GM23338 (cell line): ENCODE measurements at regions not wholly inside any gene's neighbourhood (a gene's known extent, or its start where the extent isn't known, plus 50 kb on each side); places are given as distances from the start of the nearest gene placed in this dataset.
A peak's percentile ranks its signal among the peaks of the same experiment; 100 is the strongest.

Source experiments
- ATAC-seq: fragments of 200-7000 bp; cut with Tn5 transposase; 3 replicates; pipeline ENCODE4 v1.9.1; 2020
- DNase-seq: peaks from one replicate; pipeline ENCODE4 v3.0.0-alpha.2; 2015; ENCODE audit warnings: low spot score
- H2AFZ ChIP-seq: fragments of 200-600 bp; sonication (generic); 2 replicates; pipeline ENCODE4 v1.8.0; 2016; ENCODE audit warnings: antibody characterized with exemption, mild to moderate bottlenecking, moderate library complexity
- H3F3A ChIP-seq: fragments of 200-600 bp; sonication (generic); replicated peaks from 2 replicates; pipeline ENCODE4 v1.8.0; 2017; ENCODE audit warnings: antibody characterized with exemption, mixed run types, low read depth
- H3K27ac ChIP-seq: fragments of 200-600 bp; sonication (generic); 2 replicates; pipeline ENCODE4 v1.6.1; 2016; ENCODE audit warnings: low read depth
- H3K27me3 ChIP-seq: fragments of 200-600 bp; sonication (generic); 2 replicates; pipeline ENCODE4 v1.8.0; 2016; ENCODE audit warnings: mild to moderate bottlenecking, mixed run types, moderate library complexity; ENCODE audit not compliant: insufficient read depth
- H3K36me3 ChIP-seq: fragments of 200-600 bp; sonication (generic); 2 replicates; pipeline ENCODE4 v1.8.0; 2016; ENCODE audit warnings: mild to moderate bottlenecking; ENCODE audit not compliant: insufficient read depth
- H3K4me1 ChIP-seq: fragments of 200-600 bp; sonication (generic); 2 replicates; pipeline ENCODE4 v1.8.0; 2016; ENCODE audit warnings: mild to moderate bottlenecking, moderate library complexity; ENCODE audit not compliant: insufficient read depth
- H3K4me2 ChIP-seq: fragments of 200-600 bp; sonication (generic); 2 replicates; pipeline ENCODE4 v1.7.1; 2017; ENCODE audit warnings: mixed run types
- H3K4me3 ChIP-seq: fragments of 200-600 bp; sonication (generic); 2 replicates; pipeline ENCODE4 v1.6.1; 2016; ENCODE audit warnings: mixed run types
- H3K79me2 ChIP-seq: fragments of 200-600 bp; sonication (generic); replicated peaks from 2 replicates; pipeline ENCODE4 v1.8.0; 2017; ENCODE audit warnings: mild to moderate bottlenecking; ENCODE audit not compliant: insufficient read depth
- H3K9me2 ChIP-seq: fragments of 200-600 bp; sonication (generic); 2 replicates; pipeline ENCODE4 v1.8.0; 2017; ENCODE audit not compliant: insufficient read depth
- H4K20me1 ChIP-seq: fragments of 200-600 bp; sonication (generic); replicated peaks from 2 replicates; pipeline ENCODE4 v1.8.0; 2017; ENCODE audit warnings: mild to moderate bottlenecking; ENCODE audit not compliant: insufficient read depth
- H3K27ac Mint-ChIP-seq: 2 replicates; pipeline ENCODE4 v1.8.0; 2020; ENCODE audit warnings: inconsistent platforms, mild to moderate bottlenecking, moderate library complexity, mixed read lengths
- H3K27me3 Mint-ChIP-seq: 3 replicates; pipeline ENCODE4 v1.8.0; 2022; ENCODE audit warnings: low read depth, mild to moderate bottlenecking, moderate library complexity, mixed read lengths, inconsistent platforms; ENCODE audit not compliant: insufficient read depth, poor library complexity
- H3K36me3 Mint-ChIP-seq: 3 replicates; pipeline ENCODE4 v1.8.0; 2021; ENCODE audit warnings: low read depth, mild to moderate bottlenecking, inconsistent platforms, moderate library complexity, mixed read lengths
- H3K4me1 Mint-ChIP-seq: 3 replicates; pipeline ENCODE4 v1.8.0; 2020; ENCODE audit warnings: mild to moderate bottlenecking, inconsistent platforms, mixed read lengths
- H3K4me3 Mint-ChIP-seq: 3 replicates; pipeline ENCODE4 v1.8.0; 2021; ENCODE audit warnings: moderate library complexity, mild to moderate bottlenecking, inconsistent platforms, mixed read lengths
- H3K9me3 Mint-ChIP-seq: 3 replicates; pipeline ENCODE4 v1.8.0; 2020; ENCODE audit warnings: moderate library complexity, mild to moderate bottlenecking, inconsistent platforms, mixed read lengths
- TF ChIP-seq, protein P1 (sequence below): fragments of 250-450 bp; sonication (Bioruptor Pico); IDR thresholded peaks from 2 replicates; pipeline ENCODE4 v1.5.0; 2020; ENCODE audit warnings: mild to moderate bottlenecking, moderate library complexity
- TF ChIP-seq, protein P2 (sequence below): IDR thresholded peaks from one replicate; pipeline ENCODE4 v1.6.1; 2018; ENCODE audit warnings: antibody characterized with exemption; ENCODE audit not compliant: unreplicated experiment

DNA sequence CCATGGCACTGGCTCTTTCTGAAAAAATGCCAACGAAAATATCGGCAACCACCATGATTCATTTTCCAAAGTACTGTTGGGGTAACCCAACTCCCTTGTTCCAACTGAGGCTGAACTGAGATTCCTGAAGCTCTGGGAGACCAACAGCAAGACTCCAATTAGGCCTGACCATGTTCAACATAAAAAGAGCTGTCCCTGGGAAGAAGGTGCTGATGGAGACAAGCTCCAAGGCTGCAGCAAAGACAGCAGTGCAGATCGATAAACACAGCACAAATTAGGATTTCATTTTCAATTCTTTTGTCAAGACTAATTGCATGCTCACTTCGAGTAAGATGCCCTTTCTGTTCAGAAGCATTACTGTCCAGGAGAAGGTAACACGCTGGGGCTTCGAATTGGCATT, 968.0 kb downstream of the UQCRFS1 start:
- no peaks in the 10 kb centered on the region for H3K36me3 ChIP-seq
- ATAC-seq (no peak), DNase-seq (no peak)
- H3K4me3 ChIP-seq, result no peak overlapping the region
- TF ChIP-seq, protein P1, sequence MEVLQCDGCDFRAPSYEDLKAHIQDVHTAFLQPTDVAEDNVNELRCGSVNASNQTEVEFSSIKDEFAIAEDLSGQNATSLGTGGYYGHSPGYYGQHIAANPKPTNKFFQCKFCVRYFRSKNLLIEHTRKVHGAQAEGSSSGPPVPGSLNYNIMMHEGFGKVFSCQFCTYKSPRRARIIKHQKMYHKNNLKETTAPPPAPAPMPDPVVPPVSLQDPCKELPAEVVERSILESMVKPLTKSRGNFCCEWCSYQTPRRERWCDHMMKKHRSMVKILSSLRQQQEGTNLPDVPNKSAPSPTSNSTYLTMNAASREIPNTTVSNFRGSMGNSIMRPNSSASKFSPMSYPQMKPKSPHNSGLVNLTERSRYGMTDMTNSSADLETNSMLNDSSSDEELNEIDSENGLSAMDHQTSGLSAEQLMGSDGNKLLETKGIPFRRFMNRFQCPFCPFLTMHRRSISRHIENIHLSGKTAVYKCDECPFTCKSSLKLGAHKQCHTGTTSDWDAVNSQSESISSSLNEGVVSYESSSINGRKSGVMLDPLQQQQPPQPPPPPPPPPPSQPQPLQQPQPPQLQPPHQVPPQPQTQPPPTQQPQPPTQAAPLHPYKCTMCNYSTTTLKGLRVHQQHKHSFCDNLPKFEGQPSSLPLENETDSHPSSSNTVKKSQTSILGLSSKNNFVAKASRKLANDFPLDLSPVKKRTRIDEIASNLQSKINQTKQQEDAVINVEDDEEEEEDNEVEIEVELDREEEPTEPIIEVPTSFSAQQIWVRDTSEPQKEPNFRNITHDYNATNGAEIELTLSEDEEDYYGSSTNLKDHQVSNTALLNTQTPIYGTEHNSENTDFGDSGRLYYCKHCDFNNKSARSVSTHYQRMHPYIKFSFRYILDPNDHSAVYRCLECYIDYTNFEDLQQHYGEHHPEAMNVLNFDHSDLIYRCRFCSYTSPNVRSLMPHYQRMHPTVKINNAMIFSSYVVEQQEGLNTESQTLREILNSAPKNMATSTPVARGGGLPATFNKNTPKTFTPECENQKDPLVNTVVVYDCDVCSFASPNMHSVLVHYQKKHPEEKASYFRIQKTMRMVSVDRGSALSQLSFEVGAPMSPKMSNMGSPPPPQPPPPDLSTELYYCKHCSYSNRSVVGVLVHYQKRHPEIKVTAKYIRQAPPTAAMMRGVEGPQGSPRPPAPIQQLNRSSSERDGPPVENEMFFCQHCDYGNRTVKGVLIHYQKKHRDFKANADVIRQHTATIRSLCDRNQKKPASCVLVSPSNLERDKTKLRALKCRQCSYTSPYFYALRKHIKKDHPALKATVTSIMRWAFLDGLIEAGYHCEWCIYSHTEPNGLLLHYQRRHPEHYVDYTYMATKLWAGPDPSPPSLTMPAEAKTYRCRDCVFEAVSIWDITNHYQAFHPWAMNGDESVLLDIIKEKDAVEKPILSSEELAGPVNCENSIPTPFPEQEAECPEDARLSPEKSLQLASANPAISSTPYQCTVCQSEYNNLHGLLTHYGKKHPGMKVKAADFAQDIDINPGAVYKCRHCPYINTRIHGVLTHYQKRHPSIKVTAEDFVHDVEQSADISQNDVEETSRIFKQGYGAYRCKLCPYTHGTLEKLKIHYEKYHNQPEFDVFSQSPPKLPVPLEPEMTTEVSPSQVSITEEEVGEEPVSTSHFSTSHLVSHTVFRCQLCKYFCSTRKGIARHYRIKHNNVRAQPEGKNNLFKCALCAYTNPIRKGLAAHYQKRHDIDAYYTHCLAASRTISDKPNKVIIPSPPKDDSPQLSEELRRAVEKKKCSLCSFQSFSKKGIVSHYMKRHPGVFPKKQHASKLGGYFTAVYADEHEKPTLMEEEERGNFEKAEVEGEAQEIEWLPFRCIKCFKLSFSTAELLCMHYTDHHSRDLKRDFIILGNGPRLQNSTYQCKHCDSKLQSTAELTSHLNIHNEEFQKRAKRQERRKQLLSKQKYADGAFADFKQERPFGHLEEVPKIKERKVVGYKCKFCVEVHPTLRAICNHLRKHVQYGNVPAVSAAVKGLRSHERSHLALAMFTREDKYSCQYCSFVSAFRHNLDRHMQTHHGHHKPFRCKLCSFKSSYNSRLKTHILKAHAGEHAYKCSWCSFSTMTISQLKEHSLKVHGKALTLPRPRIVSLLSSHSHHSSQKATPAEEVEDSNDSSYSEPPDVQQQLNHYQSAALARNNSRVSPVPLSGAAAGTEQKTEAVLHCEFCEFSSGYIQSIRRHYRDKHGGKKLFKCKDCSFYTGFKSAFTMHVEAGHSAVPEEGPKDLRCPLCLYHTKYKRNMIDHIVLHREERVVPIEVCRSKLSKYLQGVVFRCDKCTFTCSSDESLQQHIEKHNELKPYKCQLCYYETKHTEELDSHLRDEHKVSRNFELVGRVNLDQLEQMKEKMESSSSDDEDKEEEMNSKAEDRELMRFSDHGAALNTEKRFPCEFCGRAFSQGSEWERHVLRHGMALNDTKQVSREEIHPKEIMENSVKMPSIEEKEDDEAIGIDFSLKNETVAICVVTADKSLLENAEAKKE (CRISPR knock-in tag), result no peak
- TF ChIP-seq, protein P2, sequence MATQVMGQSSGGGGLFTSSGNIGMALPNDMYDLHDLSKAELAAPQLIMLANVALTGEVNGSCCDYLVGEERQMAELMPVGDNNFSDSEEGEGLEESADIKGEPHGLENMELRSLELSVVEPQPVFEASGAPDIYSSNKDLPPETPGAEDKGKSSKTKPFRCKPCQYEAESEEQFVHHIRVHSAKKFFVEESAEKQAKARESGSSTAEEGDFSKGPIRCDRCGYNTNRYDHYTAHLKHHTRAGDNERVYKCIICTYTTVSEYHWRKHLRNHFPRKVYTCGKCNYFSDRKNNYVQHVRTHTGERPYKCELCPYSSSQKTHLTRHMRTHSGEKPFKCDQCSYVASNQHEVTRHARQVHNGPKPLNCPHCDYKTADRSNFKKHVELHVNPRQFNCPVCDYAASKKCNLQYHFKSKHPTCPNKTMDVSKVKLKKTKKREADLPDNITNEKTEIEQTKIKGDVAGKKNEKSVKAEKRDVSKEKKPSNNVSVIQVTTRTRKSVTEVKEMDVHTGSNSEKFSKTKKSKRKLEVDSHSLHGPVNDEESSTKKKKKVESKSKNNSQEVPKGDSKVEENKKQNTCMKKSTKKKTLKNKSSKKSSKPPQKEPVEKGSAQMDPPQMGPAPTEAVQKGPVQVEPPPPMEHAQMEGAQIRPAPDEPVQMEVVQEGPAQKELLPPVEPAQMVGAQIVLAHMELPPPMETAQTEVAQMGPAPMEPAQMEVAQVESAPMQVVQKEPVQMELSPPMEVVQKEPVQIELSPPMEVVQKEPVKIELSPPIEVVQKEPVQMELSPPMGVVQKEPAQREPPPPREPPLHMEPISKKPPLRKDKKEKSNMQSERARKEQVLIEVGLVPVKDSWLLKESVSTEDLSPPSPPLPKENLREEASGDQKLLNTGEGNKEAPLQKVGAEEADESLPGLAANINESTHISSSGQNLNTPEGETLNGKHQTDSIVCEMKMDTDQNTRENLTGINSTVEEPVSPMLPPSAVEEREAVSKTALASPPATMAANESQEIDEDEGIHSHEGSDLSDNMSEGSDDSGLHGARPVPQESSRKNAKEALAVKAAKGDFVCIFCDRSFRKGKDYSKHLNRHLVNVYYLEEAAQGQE, result peak; percentile 58
- H3K27me3 ChIP-seq, result no peaks in the 10 kb centered on the region
- H3K27ac ChIP-seq, result no peak overlapping the region
- Mint-ChIP-seq H3K27me3 (peaks cover 3% of the 10 kb centered on the region), H3K4me1 (peaks cover 4% of the 10 kb centered on the region), H3K9me3 (no peaks in the 10 kb centered on the region), H3K4me3 (no peak overlapping the region), H3K36me3 (no peaks in the 10 kb centered on the region), H3K27ac (no peak overlapping the region)
- H3F3A ChIP-seq, result no peaks in the 10 kb centered on the region
- 0 out of 2 replicates have a peak, but pooled peaks cover 3% of the 10 kb centered on the region for H3K4me1 ChIP-seq
- no peaks in the 10 kb centered on the region for H3K79me2 ChIP-seq
- H4K20me1 ChIP-seq, result no peaks in the 10 kb centered on the region
- H3K9me2 ChIP-seq, result 0 out of 2 replicates have a peak, but pooled peaks cover 7% of the 10 kb centered on the region
- H2AFZ ChIP-seq, result no peak overlapping the region
- H3K4me2 ChIP-seq, result no peak overlapping the region
